ENCODE measurements at regions not wholly inside any gene's neighbourhood (a gene's known extent, or its start where the extent isn't known, plus 50 kb on each side); places are given as distances from the start of the nearest gene placed in this dataset.

DNA sequence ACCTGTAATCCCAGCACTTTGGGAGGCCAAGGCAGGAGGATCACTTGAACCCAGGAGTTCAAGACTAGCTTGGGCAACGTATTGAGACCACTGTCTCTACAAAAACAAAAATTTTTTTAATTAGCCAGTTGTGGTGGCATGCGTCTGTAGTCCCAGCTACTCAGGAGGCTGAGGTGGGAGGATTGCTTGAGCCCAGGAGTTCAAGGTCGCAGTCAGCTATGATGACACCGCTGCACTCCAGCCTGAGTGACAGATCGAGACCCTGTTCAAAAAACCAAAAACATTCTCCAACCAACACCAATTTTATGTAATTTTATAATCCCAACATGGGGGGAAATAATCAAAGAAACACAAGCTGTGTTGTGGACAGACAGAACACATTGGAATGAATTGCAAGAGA is 54.6 kb upstream of the TNRC6A start:
- 86 to 90% methylated on average over 5 of the region's 5 CpGs for WGBS, 2 donors (ENCODE audit: low coverage in 1 of 2)
- H3K4me1 ChIP-seq, result no peaks in the 10 kb centered on the region
- H3K27me3 ChIP-seq, result peaks cover 7% of the 10 kb centered on the region
- H3K9me3 ChIP-seq, result no peaks in the 10 kb centered on the region
- no peak overlapping the region for H3K27ac ChIP-seq
- no peak overlapping the region for H3K4me3 ChIP-seq
- H3K36me3 ChIP-seq, result no peaks in the 10 kb centered on the region
- TF ChIP-seq EP300 (IDR thresholded peaks at IDR 0.05; ENCODE audit: low read depth) (no peak), POLR2A (IDR thresholded peaks at IDR 0.05) (no peak), POLR2AphosphoS5 (IDR thresholded peaks at IDR 0.05) (no peak)
- TF ChIP-seq, protein P1, sequence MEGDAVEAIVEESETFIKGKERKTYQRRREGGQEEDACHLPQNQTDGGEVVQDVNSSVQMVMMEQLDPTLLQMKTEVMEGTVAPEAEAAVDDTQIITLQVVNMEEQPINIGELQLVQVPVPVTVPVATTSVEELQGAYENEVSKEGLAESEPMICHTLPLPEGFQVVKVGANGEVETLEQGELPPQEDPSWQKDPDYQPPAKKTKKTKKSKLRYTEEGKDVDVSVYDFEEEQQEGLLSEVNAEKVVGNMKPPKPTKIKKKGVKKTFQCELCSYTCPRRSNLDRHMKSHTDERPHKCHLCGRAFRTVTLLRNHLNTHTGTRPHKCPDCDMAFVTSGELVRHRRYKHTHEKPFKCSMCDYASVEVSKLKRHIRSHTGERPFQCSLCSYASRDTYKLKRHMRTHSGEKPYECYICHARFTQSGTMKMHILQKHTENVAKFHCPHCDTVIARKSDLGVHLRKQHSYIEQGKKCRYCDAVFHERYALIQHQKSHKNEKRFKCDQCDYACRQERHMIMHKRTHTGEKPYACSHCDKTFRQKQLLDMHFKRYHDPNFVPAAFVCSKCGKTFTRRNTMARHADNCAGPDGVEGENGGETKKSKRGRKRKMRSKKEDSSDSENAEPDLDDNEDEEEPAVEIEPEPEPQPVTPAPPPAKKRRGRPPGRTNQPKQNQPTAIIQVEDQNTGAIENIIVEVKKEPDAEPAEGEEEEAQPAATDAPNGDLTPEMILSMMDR (IDR thresholded peaks at IDR 0.05), result no peak
- intact Hi-C loops (cut with DNase I; ENCODE audit: low total_unique reads) (loop anchor here (5.0 kb wide), 1 partner anchor 302 kb away; no protein-coding TSS in a partner anchor), in situ Hi-C loops (cut with MboI; ENCODE audit: low pct_ligation_motif_present in 1 of 4, low pct_unique_long_range_greater_than_20kb in 1 of 4, low sequenced_read_pairs in 3 of 4) (no loop called here)
- DNase-seq, result no peak

DNA sequence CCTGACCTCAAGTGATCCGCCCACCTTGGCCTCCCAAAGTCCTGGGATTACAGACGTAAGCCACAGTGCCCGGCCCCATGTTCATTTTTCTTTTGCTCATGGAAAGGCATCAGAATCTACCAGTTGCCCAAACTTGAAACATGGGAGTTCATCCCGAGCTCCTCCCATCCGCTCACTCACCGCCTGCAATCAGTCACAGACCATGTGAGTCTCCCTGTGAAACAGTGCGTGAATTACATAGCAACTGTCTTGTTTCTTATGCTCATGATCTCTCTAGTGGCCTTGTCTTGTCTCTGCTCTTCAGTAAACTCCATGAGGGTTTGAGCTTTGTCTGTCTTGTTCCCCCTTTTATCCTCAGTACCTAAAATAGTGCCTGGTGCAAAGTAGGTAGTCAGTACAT is 52.1 kb upstream of the TNRC6A start:
- Histone ChIP-seq H3K27ac (no peak overlapping the region), H3K36me3 (no peaks in the 10 kb centered on the region), H3K9me3 (no peaks in the 10 kb centered on the region), H3K27me3 (peaks cover under 1% of the 10 kb centered on the region), H3K4me1 (no peaks in the 10 kb centered on the region), H3K4me3 (no peak overlapping the region)
- 88% methylated on average over 7 of the region's 7 CpGs; no CpG with 5 or more reads in 1 of the 2 donors for WGBS, 2 donors (ENCODE audit: low coverage in 1 of 2)
- in situ Hi-C loops (cut with MboI; ENCODE audit: low pct_ligation_motif_present in 1 of 4, low pct_unique_long_range_greater_than_20kb in 1 of 4, low sequenced_read_pairs in 3 of 4), result no loop called here
- intact Hi-C loops (cut with DNase I; ENCODE audit: low total_unique reads), result loop anchor here (5.0 kb wide), 1 partner anchor 300 kb away; no protein-coding TSS in a partner anchor
- DNase-seq, result no peak
- TF ChIP-seq, protein P1 (IDR thresholded peaks at IDR 0.05), result no peak
- TF ChIP-seq EP300 (IDR thresholded peaks at IDR 0.05; ENCODE audit: low read depth), result no peak
- no peak for TF ChIP-seq POLR2A (IDR thresholded peaks at IDR 0.05)
- no peak for TF ChIP-seq POLR2AphosphoS5 (IDR thresholded peaks at IDR 0.05)
